ENCODE measurements at regions not wholly inside any gene's neighbourhood (a gene's known extent, or its start where the extent isn't known, plus 50 kb on each side); places are given as distances from the start of the nearest gene placed in this dataset.

GRCh38 chr9:571741-572140 is 269.8 kb upstream of the DMRT1 start:
- no peak for TF ChIP-seq CTCF (IDR thresholded peaks at IDR 0.05; ENCODE audit: extremely low read depth, low read depth, low read length)
- no peak for DNase-seq (ENCODE audit: insufficient read length, low spot score, missing footprints)
- no peak overlapping the region for H2AFZ ChIP-seq (ENCODE audit: low read length)

GRCh38 chr9:573691-574410 is 267.6 kb upstream of the DMRT1 start:
- DNase-seq (ENCODE audit: insufficient read length, low spot score, missing footprints), result no peak
- Histone ChIP-seq H2AFZ (ENCODE audit: low read length) (no peak overlapping the region), H3K27ac (ENCODE audit: low read depth, low read length) (no peak overlapping the region), H3K4me3 (ENCODE audit: insufficient read depth, low read length) (no peak overlapping the region), H3K9me3 (ENCODE audit: low read depth, low read length) (no peaks in the 10 kb centered on the region), H4K20me1 (ENCODE audit: insufficient read depth, low read length) (no peaks in the 10 kb centered on the region), H3K4me1 (ENCODE audit: insufficient read depth, low read length) (no peaks in the 10 kb centered on the region), H3K79me2 (ENCODE audit: insufficient read depth, low read length) (no peaks in the 10 kb centered on the region), H3K27me3 (ENCODE audit: insufficient read depth, low read length) (peaks cover 6% of the 10 kb centered on the region), H3K36me3 (ENCODE audit: insufficient read depth, low read length) (no peaks in the 10 kb centered on the region), H3K4me2 (ENCODE audit: insufficient read depth, low read length) (no peak overlapping the region)
- TF ChIP-seq CTCF (IDR thresholded peaks at IDR 0.05; ENCODE audit: extremely low read depth, low read depth, low read length), result no peak

More at GRCh38 chr9:571741-572140, 269.8 kb upstream of the DMRT1 start:
- Histone ChIP-seq H3K36me3 (ENCODE audit: insufficient read depth, low read length) (no peaks in the 10 kb centered on the region), H3K27ac (ENCODE audit: low read depth, low read length) (no peak overlapping the region), H3K9me3 (ENCODE audit: low read depth, low read length) (no peaks in the 10 kb centered on the region), H4K20me1 (ENCODE audit: insufficient read depth, low read length) (no peaks in the 10 kb centered on the region), H3K4me1 (ENCODE audit: insufficient read depth, low read length) (no peaks in the 10 kb centered on the region), H3K27me3 (ENCODE audit: insufficient read depth, low read length) (peaks cover 6% of the 10 kb centered on the region), H3K4me2 (ENCODE audit: insufficient read depth, low read length) (no peak overlapping the region), H3K4me3 (ENCODE audit: insufficient read depth, low read length) (no peak overlapping the region), H3K79me2 (ENCODE audit: insufficient read depth, low read length) (no peaks in the 10 kb centered on the region)

- Histone ChIP-seq H3K36me3 (ENCODE audit: insufficient read depth, low read length) (no peaks in the 10 kb centered on the region), H2AFZ (ENCODE audit: low read length) (no peak overlapping the region), H3K4me2 (ENCODE audit: insufficient read depth, low read length) (no peak overlapping the region), H3K27ac (ENCODE audit: low read depth, low read length) (no peak overlapping the region), H3K9me3 (ENCODE audit: low read depth, low read length) (no peaks in the 10 kb centered on the region), H3K4me1 (ENCODE audit: insufficient read depth, low read length) (no peaks in the 10 kb centered on the region), H3K4me3 (ENCODE audit: insufficient read depth, low read length) (no peak overlapping the region), H3K79me2 (ENCODE audit: insufficient read depth, low read length) (no peaks in the 10 kb centered on the region), H3K27me3 (ENCODE audit: insufficient read depth, low read length) (peaks cover 6% of the 10 kb centered on the region), H4K20me1 (ENCODE audit: insufficient read depth, low read length) (no peaks in the 10 kb centered on the region)
- peak; percentile 27 for DNase-seq (ENCODE audit: insufficient read length, low spot score, missing footprints)
- no peak for TF ChIP-seq CTCF (IDR thresholded peaks at IDR 0.05; ENCODE audit: extremely low read depth, low read depth, low read length)
Measured at GRCh38 chr9:575139-575538, 266.4 kb upstream of the DMRT1 start.

GRCh38 chr9:580652-581342 is 260.7 kb upstream of the DMRT1 start:
- no peak overlapping the region for H3K4me3 ChIP-seq (ENCODE audit: insufficient read depth, low read length)
- no peak for TF ChIP-seq CTCF (IDR thresholded peaks at IDR 0.05; ENCODE audit: extremely low read depth, low read depth, low read length)
- no peaks in the 10 kb centered on the region for H3K9me3 ChIP-seq (ENCODE audit: low read depth, low read length)
- H3K36me3 ChIP-seq (ENCODE audit: insufficient read depth, low read length), result no peaks in the 10 kb centered on the region
- H3K4me1 ChIP-seq (ENCODE audit: insufficient read depth, low read length), result no peaks in the 10 kb centered on the region
- no peaks in the 10 kb centered on the region for H4K20me1 ChIP-seq (ENCODE audit: insufficient read depth, low read length)
- no peaks in the 10 kb centered on the region for H3K79me2 ChIP-seq (ENCODE audit: insufficient read depth, low read length)
- no peak overlapping the region for H3K4me2 ChIP-seq (ENCODE audit: insufficient read depth, low read length)
- no peak overlapping the region for H3K27ac ChIP-seq (ENCODE audit: low read depth, low read length)
- no peak overlapping the region for H2AFZ ChIP-seq (ENCODE audit: low read length)
- no peaks in the 10 kb centered on the region for H3K27me3 ChIP-seq (ENCODE audit: insufficient read depth, low read length)
- DNase-seq (ENCODE audit: insufficient read length, low spot score, missing footprints), result no peak
